Parathyroid adenoma (tissue), 2 donors: ENCODE measurements at regions not wholly inside any gene's neighbourhood (a gene's known extent, or its start where the extent isn't known, plus 50 kb on each side); places are given as distances from the start of the nearest gene placed in this dataset.

ENCODE experiments used
- H2AFZ ChIP-seq: fragments of 300-600 bp; sonication (generic); one replicate; pipeline ENCODE4 v1.7.0; 2017; ENCODE audit warnings: antibody characterized with exemption, mild to moderate bottlenecking
- H3K27ac ChIP-seq: fragments of 300-600 bp; sonication (generic); one replicate; pipeline ENCODE4 v1.7.0; 2017
- H3K27me3 ChIP-seq: fragments of 300-600 bp; sonication (generic); one replicate; pipeline ENCODE4 v1.7.0; 2017; ENCODE audit warnings: low read length; ENCODE audit not compliant: control insufficient read depth, insufficient read depth
- H3K36me3 ChIP-seq: fragments of 300-600 bp; sonication (generic); one replicate; pipeline ENCODE4 v1.7.0; 2017; ENCODE audit warnings: low read length; ENCODE audit not compliant: control insufficient read depth, insufficient read depth
- H3K4me1 ChIP-seq: fragments of 300-600 bp; sonication (generic); one replicate; pipeline ENCODE4 v1.7.0; 2017; ENCODE audit warnings: control low read depth
- H3K4me2 ChIP-seq: fragments of 300-600 bp; sonication (generic); one replicate; pipeline ENCODE4 v1.7.0; 2017; ENCODE audit warnings: low read length
- H3K4me3 ChIP-seq: fragments of 300-600 bp; sonication (generic); one replicate; pipeline ENCODE4 v1.7.0; 2017; ENCODE audit warnings: low read depth, low read length
- H3K79me2 ChIP-seq: fragments of 300-600 bp; sonication (generic); one replicate; pipeline ENCODE4 v1.7.0; 2017; ENCODE audit warnings: control low read depth
- H3K9ac ChIP-seq: fragments of 300-600 bp; sonication (generic); one replicate; pipeline ENCODE4 v1.7.0; 2017; ENCODE audit warnings: mild to moderate bottlenecking
- H3K9me3 ChIP-seq: fragments of 300-600 bp; sonication (generic); one replicate; pipeline ENCODE4 v1.7.0; 2017; ENCODE audit warnings: low read length; ENCODE audit not compliant: control insufficient read depth
- TF ChIP-seq, protein P1 (sequence below): fragments of 300-600 bp; sonication (generic); IDR thresholded peaks from one replicate; pipeline ENCODE4 v1.7.0; 2017; ENCODE audit warnings: antibody characterized with exemption, mild to moderate bottlenecking
- donor health status: primary hyperparathyroidism.

DNA sequence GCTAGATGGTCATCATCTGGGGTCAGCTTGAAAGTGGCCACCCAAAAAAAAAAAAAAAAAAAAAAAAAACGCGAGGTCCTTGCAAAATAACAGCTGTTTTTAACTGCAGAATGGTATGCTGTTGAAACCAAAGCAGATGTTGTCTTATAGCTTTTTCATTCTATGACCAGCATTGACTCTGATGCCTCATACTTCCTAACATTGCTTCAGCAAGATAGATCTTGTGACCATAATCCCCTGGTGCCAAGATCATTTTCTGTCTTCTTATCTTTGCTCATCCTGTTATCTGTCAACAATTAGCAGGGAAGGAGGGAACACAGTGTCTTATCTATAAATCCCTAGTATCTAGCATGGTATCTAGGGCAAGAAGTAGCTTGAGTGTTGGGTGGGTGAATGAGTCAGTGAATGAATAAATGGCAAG lies 181.5 kb downstream of the PLPP3 start:
- H2AFZ ChIP-seq, result no peak overlapping the region
- H3K27ac ChIP-seq, result no peak overlapping the region
- no peaks in the 10 kb centered on the region for H3K27me3 ChIP-seq
- no peaks in the 10 kb centered on the region for H3K4me1 ChIP-seq
- no peaks in the 10 kb centered on the region for H3K9me3 ChIP-seq
- H3K9ac ChIP-seq, result no peak overlapping the region
- no peak overlapping the region for H3K4me3 ChIP-seq
- no peak overlapping the region for H3K4me2 ChIP-seq
- TF ChIP-seq, protein P1, sequence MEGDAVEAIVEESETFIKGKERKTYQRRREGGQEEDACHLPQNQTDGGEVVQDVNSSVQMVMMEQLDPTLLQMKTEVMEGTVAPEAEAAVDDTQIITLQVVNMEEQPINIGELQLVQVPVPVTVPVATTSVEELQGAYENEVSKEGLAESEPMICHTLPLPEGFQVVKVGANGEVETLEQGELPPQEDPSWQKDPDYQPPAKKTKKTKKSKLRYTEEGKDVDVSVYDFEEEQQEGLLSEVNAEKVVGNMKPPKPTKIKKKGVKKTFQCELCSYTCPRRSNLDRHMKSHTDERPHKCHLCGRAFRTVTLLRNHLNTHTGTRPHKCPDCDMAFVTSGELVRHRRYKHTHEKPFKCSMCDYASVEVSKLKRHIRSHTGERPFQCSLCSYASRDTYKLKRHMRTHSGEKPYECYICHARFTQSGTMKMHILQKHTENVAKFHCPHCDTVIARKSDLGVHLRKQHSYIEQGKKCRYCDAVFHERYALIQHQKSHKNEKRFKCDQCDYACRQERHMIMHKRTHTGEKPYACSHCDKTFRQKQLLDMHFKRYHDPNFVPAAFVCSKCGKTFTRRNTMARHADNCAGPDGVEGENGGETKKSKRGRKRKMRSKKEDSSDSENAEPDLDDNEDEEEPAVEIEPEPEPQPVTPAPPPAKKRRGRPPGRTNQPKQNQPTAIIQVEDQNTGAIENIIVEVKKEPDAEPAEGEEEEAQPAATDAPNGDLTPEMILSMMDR, result no peak
- H3K36me3 ChIP-seq, result no peaks in the 10 kb centered on the region
- H3K79me2 ChIP-seq, result no peaks in the 10 kb centered on the region

DNA sequence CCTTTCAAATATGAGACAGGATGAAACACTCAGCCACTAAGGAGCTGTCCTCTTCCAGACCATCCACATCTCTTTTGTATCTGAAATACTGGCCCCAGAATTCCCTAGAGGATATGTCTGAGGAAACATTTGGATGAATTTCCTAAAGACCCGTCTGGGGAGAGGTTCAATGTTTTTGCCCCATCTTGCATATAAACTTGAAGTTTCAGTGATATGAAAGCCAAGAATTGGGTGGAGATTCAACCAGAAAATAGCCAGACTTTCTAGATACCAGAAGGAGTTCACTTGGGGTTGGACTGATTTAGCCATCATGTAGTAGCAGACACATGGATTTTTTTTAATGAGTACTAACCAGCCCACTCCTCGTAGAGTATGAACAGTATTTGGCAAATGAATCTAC lies 182.0 kb downstream of the PLPP3 start:
- Histone ChIP-seq H3K9ac (no peak overlapping the region), H3K27me3 (no peaks in the 10 kb centered on the region), H3K4me3 (no peak overlapping the region), H3K9me3 (no peaks in the 10 kb centered on the region), H3K27ac (no peak overlapping the region), H3K4me2 (no peak overlapping the region), H2AFZ (no peak overlapping the region), H3K4me1 (no peaks in the 10 kb centered on the region), H3K36me3 (no peaks in the 10 kb centered on the region), H3K79me2 (no peaks in the 10 kb centered on the region)
- TF ChIP-seq, protein P1, result no peak

DNA sequence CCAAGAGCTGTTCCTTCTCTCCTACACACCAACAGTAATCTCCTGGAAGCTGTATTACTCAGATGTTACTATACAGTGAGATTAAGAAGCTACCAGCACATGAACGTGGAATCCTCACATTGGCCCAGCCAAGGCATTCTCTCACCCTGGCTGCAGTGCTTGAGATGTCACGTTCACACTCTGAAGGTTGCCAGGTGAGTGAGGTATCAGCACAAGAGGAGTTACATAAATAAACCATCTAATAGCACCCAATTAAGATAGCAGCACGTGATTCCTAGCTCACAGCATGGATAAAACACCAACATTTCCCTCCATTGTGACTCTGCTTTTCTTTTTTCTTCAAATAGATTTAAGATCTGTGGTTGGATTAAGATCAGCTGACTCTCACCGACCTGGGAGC lies 182.8 kb downstream of the PLPP3 start:
- Histone ChIP-seq H3K4me2 (no peak overlapping the region), H3K27me3 (no peaks in the 10 kb centered on the region), H3K27ac (no peak overlapping the region), H3K79me2 (no peaks in the 10 kb centered on the region), H3K4me1 (no peaks in the 10 kb centered on the region), H3K36me3 (no peaks in the 10 kb centered on the region), H3K9me3 (no peaks in the 10 kb centered on the region), H2AFZ (peak overlapping the region; percentile 22), H3K4me3 (no peak overlapping the region), H3K9ac (no peak overlapping the region)
- TF ChIP-seq, protein P1, result no peak

DNA sequence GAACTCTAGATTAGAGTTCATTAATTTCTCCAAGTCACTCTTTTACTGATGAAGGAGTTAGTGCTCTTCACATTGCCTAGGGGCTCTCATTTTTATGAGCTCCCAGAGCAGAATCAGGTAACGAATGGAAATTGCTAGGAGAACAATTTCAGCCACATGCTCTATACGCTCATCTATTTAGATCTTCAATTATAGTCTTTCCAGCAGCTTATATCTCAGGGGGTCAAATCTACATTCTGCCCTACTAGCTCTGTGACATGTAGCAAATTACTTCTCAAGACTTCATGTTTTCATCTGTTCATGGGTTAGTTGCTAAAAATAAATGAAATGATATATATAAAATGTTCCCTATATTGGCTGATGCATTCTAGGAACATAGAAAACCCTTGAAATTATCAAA lies 183.6 kb downstream of the PLPP3 start:
- no peak overlapping the region for H3K27ac ChIP-seq
- no peak overlapping the region for H2AFZ ChIP-seq
- TF ChIP-seq, protein P1, result no peak
- H3K4me3 ChIP-seq, result no peak overlapping the region
- H3K9me3 ChIP-seq, result no peaks in the 10 kb centered on the region
- no peak overlapping the region for H3K4me2 ChIP-seq
- no peaks in the 10 kb centered on the region for H3K27me3 ChIP-seq
- no peaks in the 10 kb centered on the region for H3K4me1 ChIP-seq
- no peak overlapping the region for H3K9ac ChIP-seq
- H3K36me3 ChIP-seq, result no peaks in the 10 kb centered on the region
- no peaks in the 10 kb centered on the region for H3K79me2 ChIP-seq

DNA sequence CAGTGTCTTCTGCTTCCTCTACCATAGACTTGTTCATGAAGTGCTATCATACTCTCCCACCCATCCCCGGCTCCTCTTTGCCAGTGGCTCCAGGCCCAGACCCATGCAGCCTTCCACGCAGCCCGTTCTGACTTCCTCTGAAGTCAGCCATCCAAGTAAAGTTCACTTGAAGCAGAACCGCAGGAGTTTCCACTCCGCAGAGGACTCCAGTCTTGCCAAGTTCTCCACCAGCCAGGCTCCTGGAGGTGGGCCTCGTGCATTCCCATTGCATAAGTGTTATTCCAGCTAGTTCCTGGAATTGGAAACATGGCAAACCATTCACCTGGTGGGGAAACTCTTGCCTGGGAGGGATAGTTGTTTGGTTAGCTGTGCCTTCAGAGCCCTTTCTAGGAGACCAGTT lies 185.1 kb downstream of the PLPP3 start:
- Histone ChIP-seq H2AFZ (no peak overlapping the region), H3K9me3 (no peaks in the 10 kb centered on the region), H3K36me3 (no peaks in the 10 kb centered on the region), H3K27ac (no peak overlapping the region), H3K79me2 (no peaks in the 10 kb centered on the region), H3K4me1 (no peaks in the 10 kb centered on the region), H3K4me2 (no peak overlapping the region), H3K9ac (no peak overlapping the region), H3K27me3 (no peaks in the 10 kb centered on the region), H3K4me3 (no peak overlapping the region)
- TF ChIP-seq, protein P1, result no peak
